Endothelial cell of umbilical vein (primary cell): ENCODE measurements at regions not wholly inside any gene's neighbourhood (a gene's known extent, or its start where the extent isn't known, plus 50 kb on each side); places are given as distances from the start of the nearest gene placed in this dataset.

Source experiments
- BruUV-seq: library from RNA; stranded (reverse); fragments of 400-500 nt; replicated peaks from 2 replicates; lab custom pipeline; 2021; lab: Mats Ljungman, UMichigan
- CTCF ChIA-PET: fragments of 300-600, 350-600 bp; sonication (Branson Sonifier 250); formaldehyde crosslinking; loops from one replicate; lab custom pipeline; 2021; ENCODE audit warnings: antibody characterized with exemption, inconsistent platforms; lab: Charles Lee
- POLR2A ChIA-PET: fragments of 300-600, 350-600 bp; sonication (Branson Sonifier 250); formaldehyde crosslinking; loops from one replicate; lab custom pipeline; 2021; ENCODE audit warnings: antibody characterized with exemption, inconsistent platforms; lab: Charles Lee
- DNase-seq: peaks from one replicate; pipeline ENCODE4 v3.0.0-alpha.2; 2011; ENCODE audit warnings: low read depth, low spot score
- FAIRE-seq: peaks from 2 replicates; lab custom pipeline; 2011; peaks lifted over from hg19 to GRCh38; lab: Jason Lieb, UNC
- H2AFZ ChIP-seq: 2 replicates; pipeline ENCODE4 v1.6.0; 2012; ENCODE audit warnings: low read depth, low read length, control low read depth, inconsistent platforms
- H3K27ac ChIP-seq: 2 replicates; pipeline ENCODE4 v1.5.1; 2011; ENCODE audit warnings: low read depth, mild to moderate bottlenecking, control low read depth, low read length, moderate library complexity; ENCODE audit not compliant: insufficient read depth
- H3K27me3 ChIP-seq, 2 experiments: 2 replicates each; pipeline versions ENCODE4 v1.6.0 to v1.6.1; 2011; ENCODE audit warnings: low read length in 2 of 2, mixed read lengths in 1 of 2; ENCODE audit not compliant: control insufficient read depth in 2 of 2, insufficient read depth in 2 of 2
- H3K36me3 ChIP-seq, 2 experiments: 2 replicates in 1 of 2; 3 replicates in 1 of 2; pipeline ENCODE4 v1.5.1; 2011; ENCODE audit warnings: low read length in 2 of 2, mild to moderate bottlenecking in 1 of 2, moderate library complexity in 1 of 2; ENCODE audit not compliant: control insufficient read depth in 2 of 2, insufficient read depth in 2 of 2; ENCODE audit errors: extremely low read depth in 1 of 2
- H3K4me1 ChIP-seq: 3 replicates; pipeline ENCODE4 v1.5.1; 2011; ENCODE audit warnings: mild to moderate bottlenecking, low read length; ENCODE audit not compliant: control insufficient read depth, insufficient read depth; ENCODE audit errors: extremely low read depth
- H3K4me2 ChIP-seq: 2 replicates; pipeline ENCODE4 v1.6.1; 2011; ENCODE audit warnings: low read length, control low read depth, mixed read lengths; ENCODE audit not compliant: insufficient read depth
- H3K4me3 ChIP-seq, 3 experiments: fragments of 200-600 bp in 1 of 3; sonication (generic), shearing (Covaris generic) in 1 of 3; replicated peaks in 1 of 3; 2 replicates each; pipeline ENCODE4 v1.5.1; 2011 to 2016; ENCODE audit warnings: control low read depth in 3 of 3, low read length in 3 of 3, mild to moderate bottlenecking in 2 of 3, inconsistent platforms in 1 of 3, low read depth in 1 of 3, moderate library complexity in 1 of 3; ENCODE audit not compliant: insufficient read depth in 1 of 3
- H3K79me2 ChIP-seq: 2 replicates; pipeline ENCODE4 v1.6.0; 2012; ENCODE audit warnings: low read length, inconsistent platforms; ENCODE audit not compliant: control insufficient read depth, insufficient read depth
- H3K9ac ChIP-seq: replicated peaks from 2 replicates; pipeline ENCODE3; 2011; ENCODE audit warnings: low read length, control low read depth; ENCODE audit not compliant: insufficient read depth; ENCODE audit errors: extremely low read depth
- H3K9me1 ChIP-seq: replicated peaks from 3 replicates; pipeline ENCODE4 v1.6.0; 2011; ENCODE audit warnings: mild to moderate bottlenecking, low read length; ENCODE audit not compliant: control insufficient read depth, insufficient read depth; ENCODE audit errors: extremely low read depth
- H3K9me3 ChIP-seq: replicated peaks from 2 replicates; pipeline ENCODE4 v1.5.1; 2012; ENCODE audit warnings: low read length, inconsistent platforms; ENCODE audit not compliant: control insufficient read depth, insufficient read depth
- H4K20me1 ChIP-seq: replicated peaks from 2 replicates; pipeline ENCODE3; 2011; ENCODE audit warnings: mild to moderate bottlenecking, low read length; ENCODE audit not compliant: control insufficient read depth, insufficient read depth; ENCODE audit errors: extremely low read depth
- CTCF ChIP-seq, 2 donors: IDR thresholded peaks; 1 replicate in 1 of 2; 2 replicates in 1 of 2; pipeline ENCODE4 v1.5.1; 2011; ENCODE audit warnings: low read length in 2 of 2, mild to moderate bottlenecking in 2 of 2, moderate library complexity in 2 of 2, control low read depth in 1 of 2, inconsistent platforms in 1 of 2, low read depth in 1 of 2; ENCODE audit not compliant: insufficient read depth in 1 of 2; ENCODE audit errors: extremely low read depth in 1 of 2
- EZH2 ChIP-seq: IDR thresholded peaks from 2 replicates; pipeline ENCODE4 v1.6.1; 2012; ENCODE audit warnings: borderline replicate concordance, low read depth, mild to moderate bottlenecking, moderate library complexity, low read length, inconsistent platforms; ENCODE audit not compliant: severe bottlenecking
- FOS ChIP-seq: IDR thresholded peaks from 2 replicates; pipeline ENCODE4 v1.6.1; 2011; ENCODE audit warnings: mild to moderate bottlenecking, low read length, moderate library complexity, borderline replicate concordance; ENCODE audit not compliant: insufficient read depth
- GATA2 ChIP-seq: IDR thresholded peaks from 2 replicates; pipeline ENCODE4 v1.7.0; 2011; ENCODE audit warnings: low read depth, mild to moderate bottlenecking, moderate library complexity, mixed read lengths, low read length; ENCODE audit not compliant: insufficient read length, insufficient read depth
- JUN ChIP-seq: IDR thresholded peaks from 2 replicates; pipeline ENCODE4 v1.6.1; 2011; ENCODE audit warnings: borderline replicate concordance, low read depth; ENCODE audit not compliant: insufficient read length, insufficient read depth
- MAX ChIP-seq: IDR thresholded peaks from 2 replicates; pipeline ENCODE4 v1.6.1; 2011; ENCODE audit not compliant: insufficient read depth, insufficient read length
- MYC ChIP-seq: IDR thresholded peaks from one replicate; pipeline ENCODE4 v1.6.1; 2011; ENCODE audit warnings: mild to moderate bottlenecking, low read depth, low read length
- POLR2A ChIP-seq: IDR thresholded peaks from 2 replicates; pipeline ENCODE4 v1.6.1; 2012; ENCODE audit warnings: low read depth, mild to moderate bottlenecking, control low read depth, low read length
- POLR2AphosphoS5 ChIP-seq: IDR thresholded peaks from 2 replicates; pipeline ENCODE4 v1.6.1; 2012; ENCODE audit warnings: low read depth, mild to moderate bottlenecking, control low read depth, low read length, moderate library complexity; ENCODE audit not compliant: insufficient read depth
- dilution Hi-C: fragments of 300-500 bp; cut with MboI; formaldehyde crosslinking; loops from one replicate; pipeline ENCODE4 v1.15.0; 2019; ENCODE audit warnings: low sequenced_read_pairs; ENCODE audit not compliant: extremely low pct_ligation_motif_present
- intact Hi-C: fragments of 100-400 bp; cut with micrococcal nuclease; formaldehyde crosslinking; loops from one replicate; pipeline ENCODE4 v1.10.0; 2022

GRCh38 chr10:107800061-107800460 lies 635.6 kb upstream of the SORCS1 start:
- dilution Hi-C loops (no loop called here), intact Hi-C loops (no loop called here)
- ChIA-PET POLR2A (no interaction called here), CTCF (no interaction called here)
- Histone ChIP-seq H3K9ac (no peak overlapping the region), H3K4me2 (no peak overlapping the region), H3K9me1 (no peaks in the 10 kb centered on the region), H3K27ac (no peak overlapping the region), H3K9me3 (peaks cover 4% of the 10 kb centered on the region), H3K4me3 (no peak overlapping the region), H3K27me3 (no peaks in the 10 kb centered on the region), H3K4me1 (no peaks in the 10 kb centered on the region), H4K20me1 (no peaks in the 10 kb centered on the region), H3K79me2 (no peaks in the 10 kb centered on the region), H3K36me3 (no peaks in the 10 kb centered on the region), H2AFZ (no peak overlapping the region)
- BruUV-seq: no TSS peak
- DNase-seq (no peak), FAIRE-seq (no peak)
- TF ChIP-seq MYC (no peak), CTCF (IDR thresholded peaks at IDR 0.05; ENCODE audit: extremely low read depth in 1 of 2, insufficient read depth in 1 of 2, low read depth in 1 of 2, low read length in 2 of 2) (no peak), GATA2 (no peak), MAX (no peak), JUN (no peak), EZH2 (no peak), POLR2AphosphoS5 (no peak), FOS (no peak), POLR2A (no peak)
